Kidney (tissue), 13 donors: ENCODE measurements at regions not wholly inside any gene's neighbourhood (a gene's known extent, or its start where the extent isn't known, plus 50 kb on each side); places are given as distances from the start of the nearest gene placed in this dataset.

Experiments
- DNase-seq, 5 donors: peaks; one replicate each; pipeline ENCODE4 v3.0.0-alpha.2; 2013 to 2020
- FAIRE-seq: peaks from 2 replicates; lab custom pipeline; 2012; peaks lifted over from hg19 to GRCh38; lab: Jason Lieb, UNC
- H3K27ac ChIP-seq, 2 donors: one replicate each; pipeline ENCODE4 v1.7.0; 2013; ENCODE audit warnings: low read depth in 2 of 2, low read length in 2 of 2, inconsistent platforms in 1 of 2
- H3K27me3 ChIP-seq: one replicate; pipeline ENCODE4 v1.7.1; 2013; ENCODE audit warnings: low read length, inconsistent platforms; ENCODE audit not compliant: control insufficient read depth, insufficient read depth
- H3K36me3 ChIP-seq, 3 donors: one replicate each; pipeline versions ENCODE4 v1.7.0 to v1.7.1; 2013; ENCODE audit warnings: low read length in 3 of 3, control low read depth in 1 of 3, inconsistent platforms in 1 of 3; ENCODE audit not compliant: insufficient read depth in 3 of 3, control insufficient read depth in 2 of 3
- H3K4me1 ChIP-seq, 3 donors: one replicate each; pipeline versions ENCODE4 v1.7.0 to v1.7.1; 2013; ENCODE audit warnings: low read length in 3 of 3, inconsistent platforms in 1 of 3, low read depth in 1 of 3; ENCODE audit not compliant: control insufficient read depth in 2 of 3, insufficient read depth in 2 of 3
- H3K4me3 ChIP-seq, 3 donors: one replicate each; pipeline versions ENCODE4 v1.7.0 to v1.8.1; 2013; ENCODE audit warnings: low read length in 3 of 3, control low read depth in 1 of 3, inconsistent platforms in 1 of 3
- H3K9ac ChIP-seq, 3 donors: one replicate each; pipeline versions ENCODE4 v1.7.0 to v1.7.1; 2013; ENCODE audit warnings: low read length in 3 of 3, control low read depth in 1 of 3, inconsistent platforms in 1 of 3
- H3K9me3 ChIP-seq, 3 donors: one replicate each; pipeline versions ENCODE4 v1.7.0 to v1.7.1; 2013; ENCODE audit warnings: low read length in 3 of 3, control low read depth in 1 of 3, inconsistent platforms in 1 of 3; ENCODE audit not compliant: control insufficient read depth in 2 of 3, insufficient read depth in 1 of 3
- CTCF ChIP-seq: IDR thresholded peaks from 3 replicates; pipeline ENCODE4 v1.5.1; 2012; ENCODE audit warnings: mild to moderate bottlenecking, moderate library complexity, borderline replicate concordance; ENCODE audit not compliant: insufficient read depth; ENCODE audit errors: extremely low read depth
- intact Hi-C: fragments of 100-400 bp; cut with DNase I; formaldehyde crosslinking; loops from one replicate; pipeline ENCODE4 v1.11.1; 2022
- donor health status: control.
- donor health status: control.
- donor health status: control.
- donor health status: control.
- donor health status: control.
- donor health status: DM: yes; HTN: yes; CAD: no.
- donor health status: Normal renal cell carcinoma (clear cell type).

GRCh38 chr18:78776706-78777285, 202.8 kb upstream of the SALL3 start:
- Histone ChIP-seq H3K9ac (no peak overlapping the region), H3K27me3 (no peaks in the 10 kb centered on the region), H3K36me3 (no peaks in the 10 kb centered on the region), H3K9me3 (no peaks in the 10 kb centered on the region), H3K4me1 (no peaks in the 10 kb centered on the region), H3K27ac (no peak overlapping the region), H3K4me3 (no peak overlapping the region)
- DNase-seq, result no peak
- no peak for FAIRE-seq
- no peak for TF ChIP-seq CTCF
- intact Hi-C loops, result no loop called here

- no peaks in the 10 kb centered on the region for H3K9me3 ChIP-seq
- H3K36me3 ChIP-seq, result no peaks in the 10 kb centered on the region
- no peaks in the 10 kb centered on the region for H3K4me1 ChIP-seq
- no peaks in the 10 kb centered on the region for H3K27me3 ChIP-seq
- TF ChIP-seq CTCF, result no peak
- FAIRE-seq, result no peak
- H3K4me3 ChIP-seq, result no peak overlapping the region
- no peak overlapping the region for H3K27ac ChIP-seq
- no peak overlapping the region for H3K9ac ChIP-seq
- no peak for DNase-seq
- intact Hi-C loops, result no loop called here
Measured at GRCh38 chr18:78777992-78778391, 201.6 kb upstream of the SALL3 start.

GRCh38 chr18:78778651-78779050, 201.0 kb upstream of the SALL3 start:
- no peaks in the 10 kb centered on the region for H3K4me1 ChIP-seq
- FAIRE-seq, result no peak
- H3K27ac ChIP-seq, result no peak overlapping the region

More at GRCh38 chr18:78778651-78779050, 201.0 kb upstream of the SALL3 start:
- intact Hi-C loops, result no loop called here
- Histone ChIP-seq H3K9me3 (no peaks in the 10 kb centered on the region), H3K4me3 (no peak overlapping the region), H3K27me3 (no peaks in the 10 kb centered on the region), H3K9ac (no peak overlapping the region), H3K36me3 (no peaks in the 10 kb centered on the region)
- DNase-seq, result no peak
- TF ChIP-seq CTCF, result no peak
